Loucy (cell line): ENCODE measurements at regions not wholly inside any gene's neighbourhood (a gene's known extent, or its start where the extent isn't known, plus 50 kb on each side); places are given as distances from the start of the nearest gene placed in this dataset.

ENCODE experiments used
- H2AFZ ChIP-seq: fragments of 200-600 bp; sonication (generic); 2 replicates; pipeline ENCODE4 v1.6.0; 2016; ENCODE audit warnings: antibody characterized with exemption, mild to moderate bottlenecking, low read length, moderate library complexity
- H3F3A ChIP-seq: fragments of 200-600 bp; 2 replicates; pipeline ENCODE4 v1.6.0; 2016; ENCODE audit warnings: antibody characterized with exemption, low read depth, mild to moderate bottlenecking
- H3K27me3 ChIP-seq: fragments of 200-600 bp; sonication (generic); 2 replicates; pipeline ENCODE4 v1.6.1; 2014; ENCODE audit warnings: low read length, mild to moderate bottlenecking; ENCODE audit not compliant: insufficient read depth, poor library complexity, severe bottlenecking
- H3K36me3 ChIP-seq: fragments of 200-600 bp; sonication (generic); 2 replicates; pipeline ENCODE4 v1.6.1; 2016; ENCODE audit warnings: low read length; ENCODE audit not compliant: insufficient read depth
- H3K4me1 ChIP-seq: fragments of 200-600 bp; sonication (generic); 2 replicates; pipeline ENCODE4 v1.5.1; 2014; ENCODE audit warnings: low read length, mild to moderate bottlenecking; ENCODE audit not compliant: insufficient read depth, poor library complexity, severe bottlenecking
- H3K4me2 ChIP-seq: fragments of 200-600 bp; sonication (generic); 2 replicates; pipeline ENCODE4 v1.6.0; 2014; ENCODE audit warnings: antibody characterized with exemption, low read length, low read depth, mild to moderate bottlenecking; ENCODE audit not compliant: poor library complexity, severe bottlenecking
- H3K4me3 ChIP-seq: fragments of 200-600 bp; sonication (generic); 2 replicates; pipeline ENCODE4 v1.5.1; 2014; ENCODE audit warnings: low read length, mild to moderate bottlenecking, mixed read lengths; ENCODE audit not compliant: poor library complexity, severe bottlenecking
- H3K79me2 ChIP-seq: fragments of 200-600 bp; sonication (generic); 2 replicates; pipeline ENCODE4 v1.6.1; 2014; ENCODE audit warnings: low read length; ENCODE audit not compliant: insufficient read depth
- H3K9ac ChIP-seq: fragments of 200-600 bp; sonication (generic); 2 replicates; pipeline ENCODE4 v1.6.0; 2014; ENCODE audit warnings: mild to moderate bottlenecking, low read depth, low read length, moderate library complexity; ENCODE audit not compliant: poor library complexity, severe bottlenecking
- H3K9me2 ChIP-seq: fragments of 200-600 bp; sonication (generic); replicated peaks from 2 replicates; pipeline ENCODE4 v1.6.1; 2016; ENCODE audit warnings: low read depth, low read length, mixed read lengths
- H3K9me3 ChIP-seq: fragments of 200-600 bp; sonication (generic); 2 replicates; pipeline ENCODE4 v1.6.1; 2014; ENCODE audit warnings: mild to moderate bottlenecking, antibody characterized with exemption, low read length, low read depth; ENCODE audit not compliant: insufficient read depth
- H4K20me1 ChIP-seq: fragments of 200-600 bp; sonication (generic); 2 replicates; pipeline ENCODE4 v1.6.0; 2014; ENCODE audit warnings: antibody characterized with exemption, low read length, mild to moderate bottlenecking; ENCODE audit not compliant: insufficient read depth, poor library complexity, severe bottlenecking
- CTCF ChIP-seq: fragments of 200-600 bp; sonication (generic); conservative IDR thresholded peaks from 2 replicates; pipeline ENCODE4 v1.5.1; 2014; ENCODE audit warnings: mild to moderate bottlenecking, antibody characterized with exemption, low read length
- EZH2phosphoT487 ChIP-seq: fragments of 200-600 bp; IDR thresholded peaks from 2 replicates; pipeline ENCODE4 v1.6.1; 2018; ENCODE audit warnings: antibody characterized with exemption, mild to moderate bottlenecking, moderate library complexity, borderline replicate concordance

- Histone ChIP-seq H3K27me3 (no peaks in the 10 kb centered on the region), H3K36me3 (no peaks in the 10 kb centered on the region), H3K9ac (no peak overlapping the region), H3K4me1 (no peaks in the 10 kb centered on the region), H4K20me1 (no peaks in the 10 kb centered on the region), H3K9me3 (no peaks in the 10 kb centered on the region), H3K4me3 (no peak overlapping the region), H3K4me2 (no peak overlapping the region), H3F3A (0 out of 2 replicates have a peak, but pooled peaks cover 2% of the 10 kb centered on the region), H2AFZ (no peak overlapping the region), H3K9me2 (no peaks in the 10 kb centered on the region), H3K79me2 (no peaks in the 10 kb centered on the region)
- TF ChIP-seq CTCF (no peak), EZH2phosphoT487 (no peak)
Observed at GRCh38 chr3:70824078-70824477, 511.6 kb upstream of the MDFIC2 start.

DNA sequence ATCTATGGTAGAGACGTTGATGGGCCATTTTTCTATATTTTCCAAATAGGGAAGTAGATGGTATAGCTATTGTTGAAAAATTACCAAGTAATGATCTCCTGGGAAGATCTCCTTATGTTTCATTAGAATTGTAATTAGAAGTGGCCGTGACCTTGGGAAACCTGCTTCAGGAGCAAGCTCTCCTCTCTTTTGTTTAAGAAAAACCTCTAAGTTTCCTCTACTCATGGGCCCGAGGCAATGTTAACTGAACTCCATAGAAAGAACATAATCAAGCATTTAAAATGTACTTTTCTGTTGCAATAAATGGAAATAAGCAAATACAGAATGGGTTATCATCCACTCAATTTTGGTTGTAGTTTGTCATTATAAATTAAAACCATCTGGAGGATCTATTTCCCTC is 511.2 kb upstream of the MDFIC2 start:
- no peaks in the 10 kb centered on the region for H3K9me3 ChIP-seq
- TF ChIP-seq CTCF (no peak), EZH2phosphoT487 (no peak)
- no peak overlapping the region for H3K9ac ChIP-seq
- H2AFZ ChIP-seq = no peak overlapping the region
- no peaks in the 10 kb centered on the region for H3K79me2 ChIP-seq
- 0 out of 2 replicates have a peak, but pooled peaks cover 2% of the 10 kb centered on the region for H3F3A ChIP-seq
- no peaks in the 10 kb centered on the region for H3K36me3 ChIP-seq
- no peak overlapping the region for H3K4me3 ChIP-seq
- no peaks in the 10 kb centered on the region for H4K20me1 ChIP-seq
- H3K9me2 ChIP-seq = no peaks in the 10 kb centered on the region
- no peaks in the 10 kb centered on the region for H3K27me3 ChIP-seq
- no peaks in the 10 kb centered on the region for H3K4me1 ChIP-seq
- H3K4me2 ChIP-seq = no peak overlapping the region

GRCh38 chr3:70822669-70823068 is 510.2 kb upstream of the MDFIC2 start:
- H2AFZ ChIP-seq = no peak overlapping the region
- no peak for TF ChIP-seq EZH2phosphoT487
- no peak for TF ChIP-seq CTCF
- no peaks in the 10 kb centered on the region for H3K79me2 ChIP-seq
- H4K20me1 ChIP-seq = no peaks in the 10 kb centered on the region
- H3K27me3 ChIP-seq = no peaks in the 10 kb centered on the region
- no peaks in the 10 kb centered on the region for H3K36me3 ChIP-seq
- H3K4me2 ChIP-seq = no peak overlapping the region
- H3F3A ChIP-seq = no peaks in the 10 kb centered on the region
- H3K9me3 ChIP-seq = no peaks in the 10 kb centered on the region
- H3K9ac ChIP-seq = no peak overlapping the region
- H3K4me3 ChIP-seq = no peak overlapping the region
- no peaks in the 10 kb centered on the region for H3K4me1 ChIP-seq
- H3K9me2 ChIP-seq = no peaks in the 10 kb centered on the region
